Ishikawa (cell line): ENCODE measurements at regions not wholly inside any gene's neighbourhood (a gene's known extent, or its start where the extent isn't known, plus 50 kb on each side); places are given as distances from the start of the nearest gene placed in this dataset.

Source experiments
- CEBPB ChIP-seq: IDR thresholded peaks from 2 replicates; pipeline ENCODE4 v1.6.1; 2012
- CREB1 ChIP-seq: IDR thresholded peaks from 2 replicates; pipeline ENCODE4 v1.6.1; 2012; ENCODE audit warnings: low read depth
- EGR1 ChIP-seq: IDR thresholded peaks from 2 replicates; pipeline ENCODE4 v1.6.1; 2012
- EP300 ChIP-seq: IDR thresholded peaks from 2 replicates; pipeline ENCODE4 v1.6.1; 2012; ENCODE audit warnings: borderline replicate concordance
- FOXM1 ChIP-seq: IDR thresholded peaks from 2 replicates; pipeline ENCODE4 v1.6.1; 2012; ENCODE audit warnings: low read depth, borderline replicate concordance
- NFIC ChIP-seq: IDR thresholded peaks from 2 replicates; pipeline ENCODE4 v1.6.1; 2012
- RAD21 ChIP-seq: IDR thresholded peaks from 2 replicates; pipeline ENCODE4 v1.6.1; 2012; ENCODE audit warnings: low read depth
- TAF1 ChIP-seq: IDR thresholded peaks from 2 replicates; pipeline ENCODE4 v1.6.1; 2012; ENCODE audit warnings: low read depth, mild to moderate bottlenecking
- TCF12 ChIP-seq: IDR thresholded peaks from 2 replicates; pipeline ENCODE4 v1.6.1; 2012; ENCODE audit warnings: low read depth
- TEAD4 ChIP-seq: IDR thresholded peaks from 2 replicates; pipeline ENCODE4 v1.6.1; 2012
- YY1 ChIP-seq: IDR thresholded peaks from 2 replicates; pipeline ENCODE4 v1.6.1; 2012; ENCODE audit warnings: low read depth
- ZBTB7A ChIP-seq: IDR thresholded peaks from 2 replicates; pipeline ENCODE4 v1.6.1; 2012; ENCODE audit warnings: low read depth
- TF ChIP-seq, protein P1 (sequence below): IDR thresholded peaks from 2 replicates; pipeline ENCODE4 v1.6.1; 2012
- TF ChIP-seq, protein P2 (sequence below): IDR thresholded peaks from 2 replicates; pipeline ENCODE4 v1.6.1; 2012; ENCODE audit warnings: low read depth, mild to moderate bottlenecking
- TF ChIP-seq, protein P3 (sequence below): IDR thresholded peaks from 2 replicates; pipeline ENCODE4 v1.6.1; 2012

DNA sequence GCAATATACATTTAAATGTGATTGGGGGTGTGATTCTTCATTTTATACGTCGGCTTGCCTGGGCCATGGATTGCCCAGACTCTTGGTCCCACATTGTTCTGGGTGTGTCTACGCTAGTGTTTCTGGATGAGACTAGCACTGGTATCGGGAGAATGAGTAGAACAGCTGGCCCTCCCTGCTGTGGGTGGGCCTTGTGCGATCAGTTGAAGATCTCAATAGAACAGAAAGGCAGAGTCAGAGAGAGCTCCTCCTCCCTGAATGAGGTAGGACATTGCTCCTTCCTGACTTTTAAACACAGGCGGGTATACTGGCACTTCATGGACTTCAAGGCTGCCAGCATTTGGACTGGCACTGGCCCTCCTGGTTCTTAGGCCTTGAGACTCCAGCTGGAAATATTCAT is 603.0 kb downstream of the LIG4 start:
- TF ChIP-seq TAF1 (no peak), FOXM1 (no peak), EGR1 (no peak), CEBPB (no peak), YY1 (no peak), TEAD4 (no peak), EP300 (no peak), ZBTB7A (no peak), TCF12 (no peak), CREB1 (no peak), NFIC (no peak), RAD21 (no peak)
- TF ChIP-seq, protein P1, sequence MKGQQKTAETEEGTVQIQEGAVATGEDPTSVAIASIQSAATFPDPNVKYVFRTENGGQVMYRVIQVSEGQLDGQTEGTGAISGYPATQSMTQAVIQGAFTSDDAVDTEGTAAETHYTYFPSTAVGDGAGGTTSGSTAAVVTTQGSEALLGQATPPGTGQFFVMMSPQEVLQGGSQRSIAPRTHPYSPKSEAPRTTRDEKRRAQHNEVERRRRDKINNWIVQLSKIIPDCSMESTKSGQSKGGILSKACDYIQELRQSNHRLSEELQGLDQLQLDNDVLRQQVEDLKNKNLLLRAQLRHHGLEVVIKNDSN: no peak
- TF ChIP-seq, protein P2, sequence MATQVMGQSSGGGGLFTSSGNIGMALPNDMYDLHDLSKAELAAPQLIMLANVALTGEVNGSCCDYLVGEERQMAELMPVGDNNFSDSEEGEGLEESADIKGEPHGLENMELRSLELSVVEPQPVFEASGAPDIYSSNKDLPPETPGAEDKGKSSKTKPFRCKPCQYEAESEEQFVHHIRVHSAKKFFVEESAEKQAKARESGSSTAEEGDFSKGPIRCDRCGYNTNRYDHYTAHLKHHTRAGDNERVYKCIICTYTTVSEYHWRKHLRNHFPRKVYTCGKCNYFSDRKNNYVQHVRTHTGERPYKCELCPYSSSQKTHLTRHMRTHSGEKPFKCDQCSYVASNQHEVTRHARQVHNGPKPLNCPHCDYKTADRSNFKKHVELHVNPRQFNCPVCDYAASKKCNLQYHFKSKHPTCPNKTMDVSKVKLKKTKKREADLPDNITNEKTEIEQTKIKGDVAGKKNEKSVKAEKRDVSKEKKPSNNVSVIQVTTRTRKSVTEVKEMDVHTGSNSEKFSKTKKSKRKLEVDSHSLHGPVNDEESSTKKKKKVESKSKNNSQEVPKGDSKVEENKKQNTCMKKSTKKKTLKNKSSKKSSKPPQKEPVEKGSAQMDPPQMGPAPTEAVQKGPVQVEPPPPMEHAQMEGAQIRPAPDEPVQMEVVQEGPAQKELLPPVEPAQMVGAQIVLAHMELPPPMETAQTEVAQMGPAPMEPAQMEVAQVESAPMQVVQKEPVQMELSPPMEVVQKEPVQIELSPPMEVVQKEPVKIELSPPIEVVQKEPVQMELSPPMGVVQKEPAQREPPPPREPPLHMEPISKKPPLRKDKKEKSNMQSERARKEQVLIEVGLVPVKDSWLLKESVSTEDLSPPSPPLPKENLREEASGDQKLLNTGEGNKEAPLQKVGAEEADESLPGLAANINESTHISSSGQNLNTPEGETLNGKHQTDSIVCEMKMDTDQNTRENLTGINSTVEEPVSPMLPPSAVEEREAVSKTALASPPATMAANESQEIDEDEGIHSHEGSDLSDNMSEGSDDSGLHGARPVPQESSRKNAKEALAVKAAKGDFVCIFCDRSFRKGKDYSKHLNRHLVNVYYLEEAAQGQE: no peak
- TF ChIP-seq, protein P3, sequence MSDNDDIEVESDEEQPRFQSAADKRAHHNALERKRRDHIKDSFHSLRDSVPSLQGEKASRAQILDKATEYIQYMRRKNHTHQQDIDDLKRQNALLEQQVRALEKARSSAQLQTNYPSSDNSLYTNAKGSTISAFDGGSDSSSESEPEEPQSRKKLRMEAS: no peak

DNA sequence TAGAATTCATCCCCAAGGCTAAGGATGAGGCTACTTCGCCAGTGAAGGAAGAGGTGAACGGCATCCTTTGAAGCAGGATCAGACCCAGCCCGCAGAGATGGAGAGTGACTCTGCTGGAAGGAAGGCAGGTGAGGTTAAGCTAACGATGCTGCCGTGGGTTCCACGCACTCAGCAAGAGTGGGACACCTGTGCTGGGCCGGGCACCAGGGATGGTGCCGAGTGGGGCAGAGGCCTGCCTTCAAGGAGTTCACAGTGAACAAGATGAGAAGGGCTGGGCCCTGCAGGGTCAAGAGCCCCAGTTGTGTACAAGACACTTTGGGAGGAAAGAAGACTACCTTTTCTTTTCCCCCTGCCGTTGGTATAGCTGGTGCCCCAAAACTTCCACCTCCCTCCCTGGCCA is 606.6 kb downstream of the LIG4 start:
- no peak for TF ChIP-seq NFIC
- TF ChIP-seq FOXM1: no peak
- no peak for TF ChIP-seq RAD21
- TF ChIP-seq, protein P2: no peak
- no peak for TF ChIP-seq CREB1
- TF ChIP-seq TAF1: no peak
- TF ChIP-seq, protein P1: no peak

DNA sequence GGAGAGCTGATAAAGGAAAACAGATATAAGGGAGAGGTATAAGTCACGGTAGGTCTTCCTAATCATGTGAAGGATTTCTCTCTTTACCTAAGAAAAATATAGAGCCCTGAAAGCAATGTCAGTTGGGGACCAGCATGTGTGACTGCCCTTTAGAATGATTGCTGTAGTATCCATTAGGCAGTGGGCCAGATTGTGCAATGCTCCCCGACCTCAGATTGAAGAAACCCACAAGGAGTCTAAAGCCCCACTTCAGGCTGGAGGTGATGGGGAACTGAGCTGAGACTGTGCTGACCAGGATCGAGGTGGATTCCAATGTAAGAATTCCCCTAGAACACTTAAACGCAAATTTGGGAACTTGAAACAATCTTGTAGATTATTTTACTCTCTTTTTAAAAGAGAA is 614.4 kb downstream of the LIG4 start:
- TF ChIP-seq CREB1: no peak
- no peak for TF ChIP-seq ZBTB7A
- TF ChIP-seq TEAD4: no peak
- TF ChIP-seq, protein P3: no peak
- TF ChIP-seq, protein P2: no peak
- TF ChIP-seq FOXM1: no peak
- no peak for TF ChIP-seq RAD21
- TF ChIP-seq NFIC: no peak
- TF ChIP-seq YY1: no peak
- TF ChIP-seq EP300: no peak
- TF ChIP-seq EGR1: no peak
- TF ChIP-seq, protein P1: no peak
- TF ChIP-seq CEBPB: no peak
- no peak for TF ChIP-seq TCF12
- TF ChIP-seq TAF1: no peak

DNA sequence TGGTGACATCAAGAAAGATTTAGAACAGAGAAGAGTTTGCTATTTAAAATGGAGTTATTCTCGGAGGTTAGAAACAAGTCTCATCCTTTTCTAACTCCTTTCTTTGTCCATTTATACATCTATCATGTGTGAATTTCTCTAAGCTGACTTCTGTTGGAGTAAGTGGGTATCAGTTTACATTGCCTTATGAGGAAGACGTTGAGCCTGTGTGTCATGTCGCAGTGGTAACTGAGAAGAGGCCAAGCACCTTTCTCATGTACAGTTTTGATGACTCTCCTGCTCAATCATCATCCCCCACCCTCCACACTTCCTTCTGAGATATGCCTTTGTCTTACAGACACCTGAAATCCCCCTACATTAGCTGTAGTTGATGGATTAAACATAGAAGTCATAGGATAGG is 624.8 kb downstream of the LIG4 start:
- TF ChIP-seq TCF12: no peak
- no peak for TF ChIP-seq EGR1
- TF ChIP-seq TEAD4: no peak
- TF ChIP-seq FOXM1: no peak
- TF ChIP-seq, protein P3: no peak
- no peak for TF ChIP-seq YY1
